Upper lobe of right lung (tissue), 1 donor: ENCODE measurements at regions not wholly inside any gene's neighbourhood (a gene's known extent, or its start where the extent isn't known, plus 50 kb on each side); places are given as distances from the start of the nearest gene placed in this dataset.
"Not testable (repeated sequence)": the region's sequence is repeated elsewhere in the genome, so short reads cannot be mapped to it uniquely, and the experiment has no call there.

Source experiments
- ATAC-seq: fragments of 200-7000 bp; cut with Tn5 transposase; one replicate; pipeline ENCODE4 v1.9.1; 2020; ENCODE audit warnings: mild to moderate bottlenecking, moderate library complexity
- DNase-seq: peaks from one replicate; pipeline ENCODE4 v3.0.0-alpha.2; 2020
- H3K27ac ChIP-seq: fragments of 200-600 bp; one replicate; pipeline ENCODE4 v1.8.0; 2022
- H3K27me3 ChIP-seq: fragments of 200-600 bp; one replicate; pipeline ENCODE4 v1.8.0; 2022; ENCODE audit warnings: mild to moderate bottlenecking
- H3K36me3 ChIP-seq: fragments of 200-600 bp; one replicate; pipeline ENCODE4 v1.8.0; 2022
- H3K4me1 ChIP-seq: fragments of 200-600 bp; one replicate; pipeline ENCODE4 v1.8.0; 2022
- H3K4me3 ChIP-seq: fragments of 200-600 bp; one replicate; pipeline ENCODE4 v1.8.0; 2022; ENCODE audit warnings: mild to moderate bottlenecking
- H3K9me3 ChIP-seq: fragments of 200-600 bp; one replicate; pipeline ENCODE4 v1.8.0; 2022
- CTCF ChIP-seq: fragments of 200-600 bp; IDR thresholded peaks from one replicate; pipeline ENCODE4 v1.8.0; 2022; ENCODE audit warnings: antibody characterized with exemption
- intact Hi-C: fragments of 100-400 bp; cut with DNase I; formaldehyde crosslinking; loops from one replicate; pipeline ENCODE4 v1.11.0; 2022
- donor health status: DM: no; HTN: yes; CAD: no; lungs with severe emphysema.

GRCh38 chr20:47444584-47444983 is 57.1 kb upstream of the NCOA3 start:
- H3K27ac ChIP-seq, result no peak overlapping the region
- no peak for DNase-seq
- H3K4me1 ChIP-seq, result peaks cover 2% of the 10 kb centered on the region
- TF ChIP-seq CTCF, result no peak
- intact Hi-C loops, result no loop called here
- H3K36me3 ChIP-seq, result no peaks in the 10 kb centered on the region
- no peak for ATAC-seq
- no peak overlapping the region for H3K4me3 ChIP-seq
- H3K27me3 ChIP-seq, result no peaks in the 10 kb centered on the region
- no peaks in the 10 kb centered on the region for H3K9me3 ChIP-seq

- Histone ChIP-seq H3K36me3 (no peaks in the 10 kb centered on the region), H3K9me3 (no peaks in the 10 kb centered on the region), H3K4me1 (no peaks in the 10 kb centered on the region), H3K27me3 (no peaks in the 10 kb centered on the region), H3K27ac (no peak overlapping the region), H3K4me3 (no peak overlapping the region)
- TF ChIP-seq CTCF, result no peak
- DNase-seq (no peak), ATAC-seq (no peak)
- intact Hi-C loops, result no loop called here
Measured at GRCh38 chr20:47445291-47445690, 56.4 kb upstream of the NCOA3 start.

- H3K27ac ChIP-seq, H3K4me1 ChIP-seq, H3K9me3 ChIP-seq, H3K27me3 ChIP-seq, ATAC-seq, DNase-seq, H3K36me3 ChIP-seq, H3K4me3 ChIP-seq, intact Hi-C loops: not testable (repeated sequence)
Measured at GRCh38 chr20:47447350-47448296, 54.1 kb upstream of the NCOA3 start.

GRCh38 chr20:47448429-47448828 is 53.3 kb upstream of the NCOA3 start:
- intact Hi-C loops, result no loop called here
- no peak overlapping the region for H3K27ac ChIP-seq
- H3K9me3 ChIP-seq, result no peaks in the 10 kb centered on the region
- TF ChIP-seq CTCF, result no peak
- ATAC-seq (no peak), DNase-seq (no peak)
- no peaks in the 10 kb centered on the region for H3K4me1 ChIP-seq
- H3K36me3 ChIP-seq, result no peaks in the 10 kb centered on the region
- no peaks in the 10 kb centered on the region for H3K27me3 ChIP-seq
- H3K4me3 ChIP-seq, result no peak overlapping the region

GRCh38 chr20:47451602-47451904 is 50.1 kb upstream of the NCOA3 start:
- no peak overlapping the region for H3K4me3 ChIP-seq
- intact Hi-C loops, result no loop called here
- TF ChIP-seq CTCF, result no peak
- H3K27me3 ChIP-seq, result no peaks in the 10 kb centered on the region
- ATAC-seq, result no peak
- H3K4me1 ChIP-seq, result peaks cover 7% of the 10 kb centered on the region
- DNase-seq, result no peak
- H3K27ac ChIP-seq, result no peak overlapping the region
- no peaks in the 10 kb centered on the region for H3K9me3 ChIP-seq
- H3K36me3 ChIP-seq, result no peaks in the 10 kb centered on the region
